HG02938 (cell line): ENCODE measurements at regions not wholly inside any gene's neighbourhood (a gene's known extent, or its start where the extent isn't known, plus 50 kb on each side); places are given as distances from the start of the nearest gene placed in this dataset.
"Not testable (repeated sequence)": the region's sequence is repeated elsewhere in the genome, so short reads cannot be mapped to it uniquely, and the experiment has no call there.

Source experiments
- ATAC-seq: cut with Tn5 transposase; IDR thresholded peaks from one replicate; pipeline ENCODE4 v1.9.1; 2021; ENCODE audit warnings: mild to moderate bottlenecking, moderate library complexity; ENCODE audit not compliant: unreplicated experiment

DNA sequence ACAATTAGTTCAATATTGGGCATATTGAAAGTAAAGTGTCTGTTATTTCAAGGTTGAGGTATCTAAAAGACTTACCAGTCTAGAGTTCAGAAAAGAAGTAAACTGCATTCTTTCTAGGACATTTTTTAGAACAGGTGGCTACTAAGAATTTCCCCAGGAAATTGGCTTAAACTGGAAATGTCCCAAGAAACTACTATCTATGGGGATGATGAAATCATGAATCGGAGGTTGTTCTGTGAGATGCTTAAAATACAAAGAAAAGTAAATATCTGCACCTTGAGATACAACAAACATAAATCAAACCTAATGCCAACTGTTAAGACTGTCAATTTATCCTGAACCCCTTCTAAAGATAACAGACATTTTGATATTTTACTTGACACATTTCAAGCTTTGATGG lies 226.5 kb upstream of the NREP start:
- ATAC-seq = no peak

DNA sequence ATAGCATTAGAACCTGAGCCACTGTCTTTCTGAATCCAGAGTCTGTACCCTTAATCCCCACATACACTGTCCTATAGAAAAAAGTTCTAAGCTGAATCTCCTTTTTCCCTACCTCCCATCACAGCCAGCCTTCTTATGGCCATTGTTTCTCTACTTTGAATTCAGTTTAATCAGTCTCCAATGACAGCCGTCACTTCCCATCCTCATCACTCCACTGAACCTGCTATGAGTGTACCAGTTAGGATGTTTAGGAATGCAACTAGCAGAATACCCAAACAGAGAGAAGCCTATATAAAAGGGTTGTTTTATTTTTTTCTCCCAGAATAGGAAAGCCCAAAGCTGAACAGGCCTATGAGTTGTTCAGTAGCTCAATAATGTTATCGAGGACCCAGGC lies 220.4 kb upstream of the NREP start:
- no peak for ATAC-seq

DNA sequence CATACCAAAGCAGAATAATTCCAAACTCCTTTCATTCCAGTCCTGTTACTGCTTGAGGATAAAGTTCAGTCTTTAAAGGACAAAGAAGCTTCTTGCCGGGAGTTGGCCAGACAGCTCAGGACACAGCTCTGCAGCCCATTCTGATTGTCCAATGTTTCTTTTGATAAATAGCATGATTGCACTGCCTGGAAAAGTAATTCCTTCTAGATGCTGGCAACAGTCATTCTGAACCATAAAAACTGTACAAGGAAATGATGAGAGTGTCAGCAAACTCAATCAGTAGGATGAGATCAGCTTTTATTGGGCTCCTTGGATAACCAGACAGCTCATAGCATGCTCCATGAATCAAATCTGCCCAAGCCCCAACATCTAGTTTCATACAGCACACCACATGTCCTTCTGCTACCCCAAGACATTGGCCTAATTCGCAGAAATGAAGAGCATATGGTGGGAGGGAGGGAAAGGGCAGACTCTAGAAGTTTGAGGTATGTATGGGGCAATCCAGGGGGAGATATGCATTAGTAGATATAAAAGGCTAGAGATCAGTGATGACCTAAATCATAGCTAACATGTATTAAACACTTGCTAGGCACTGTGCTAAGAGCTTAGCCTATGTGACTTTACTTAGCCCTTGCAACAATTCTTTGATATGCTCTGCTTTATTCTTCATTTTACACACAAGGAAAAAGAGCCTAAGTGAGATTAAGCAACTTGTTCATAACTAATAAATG lies 219.9 kb upstream of the NREP start:
- no peak for ATAC-seq

DNA sequence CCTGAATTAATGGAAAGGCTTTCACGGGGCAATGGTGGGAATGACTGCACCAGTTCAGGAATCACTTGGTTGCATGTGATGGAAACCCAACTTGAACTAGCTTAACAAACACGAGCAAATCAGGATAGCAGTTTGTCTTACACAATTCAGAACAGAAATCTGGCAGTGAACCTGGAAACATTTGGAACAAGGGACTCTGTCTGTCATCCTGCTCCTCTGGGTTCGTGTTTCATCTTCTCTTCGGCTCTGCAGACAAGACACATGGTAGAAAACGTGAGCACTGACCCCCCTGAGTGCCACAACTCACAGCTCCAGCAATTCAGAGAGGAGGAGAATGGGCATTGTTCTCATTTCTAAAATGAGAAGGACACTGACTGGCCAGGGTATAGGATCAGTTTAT lies 218.1 kb upstream of the NREP start:
- no peak for ATAC-seq

DNA sequence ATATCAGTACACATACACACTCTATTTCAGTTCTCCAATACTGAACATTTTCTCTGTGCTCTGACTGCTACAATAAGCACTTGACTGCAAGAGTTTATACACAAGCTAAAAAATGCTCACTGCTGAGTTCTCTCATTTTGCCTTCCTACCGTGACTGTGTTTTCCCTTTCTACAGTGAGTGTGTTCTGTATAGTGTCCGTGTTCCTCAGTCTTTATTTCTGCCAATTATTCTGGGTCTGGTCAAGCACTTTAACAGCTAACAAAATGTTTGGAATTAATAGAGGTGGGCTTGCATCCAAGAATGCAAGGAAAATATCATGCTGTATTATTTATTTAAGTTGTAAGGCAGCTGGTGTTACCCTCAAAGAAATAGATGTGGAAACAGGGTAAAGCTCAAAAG lies 217.0 kb upstream of the NREP start:
- ATAC-seq = no peak

DNA sequence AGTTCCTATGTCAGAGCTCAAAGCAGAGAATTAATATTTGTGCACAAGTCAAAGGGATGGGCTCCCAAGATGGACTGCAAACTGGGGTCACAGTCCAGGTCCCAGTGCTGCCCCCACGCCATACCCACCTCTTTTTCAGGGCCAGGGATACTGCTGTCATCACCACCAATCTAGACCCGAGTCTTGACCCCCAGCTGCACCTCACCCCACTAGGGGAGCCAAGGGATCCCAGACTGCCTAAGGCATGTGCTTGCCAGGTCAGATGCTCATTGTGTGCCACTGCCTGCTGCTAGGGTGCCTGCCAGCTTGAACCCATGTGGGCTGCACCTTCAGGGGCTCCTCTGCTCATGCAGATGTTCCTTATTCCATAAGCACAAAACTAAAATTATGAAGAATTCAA lies 215.6 kb upstream of the NREP start:
- ATAC-seq = no peak

DNA sequence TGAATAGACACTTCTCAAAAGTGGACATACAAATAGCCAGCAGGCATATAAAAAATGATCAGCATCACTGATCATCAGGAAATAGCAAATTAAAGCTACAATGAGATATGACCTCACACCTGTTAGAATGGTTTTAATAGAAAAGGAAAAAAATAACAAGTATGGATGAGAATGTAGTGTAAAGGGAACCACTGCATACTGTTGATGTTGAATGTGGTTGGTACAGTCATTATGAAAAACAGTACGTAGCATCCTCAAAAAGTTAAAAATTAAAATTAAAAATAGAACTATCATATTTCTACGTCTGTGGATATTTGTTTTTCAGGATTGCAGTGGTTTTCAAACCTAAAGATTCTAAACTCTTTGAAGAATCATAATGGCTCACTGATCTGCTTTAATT lies 215.1 kb upstream of the NREP start:
- ATAC-seq = no peak

DNA sequence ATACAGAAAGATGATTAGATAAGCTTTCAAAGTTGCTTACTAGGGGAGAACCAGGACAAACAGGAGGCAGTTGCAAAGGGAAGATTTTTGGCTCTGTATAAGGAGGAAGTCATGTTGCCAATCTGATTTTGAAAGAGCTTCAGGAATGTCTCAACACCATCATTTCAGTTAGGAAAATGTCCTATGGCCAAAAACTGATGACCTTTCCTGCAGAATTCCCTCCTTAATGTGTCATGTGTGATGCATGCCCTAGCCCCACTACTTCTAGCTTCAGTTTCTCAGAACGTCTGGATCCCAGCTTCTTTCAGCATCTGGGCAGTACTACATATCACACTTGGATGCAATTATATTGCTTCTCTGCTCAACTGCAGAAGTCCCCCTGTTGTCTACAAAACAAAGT lies 211.5 kb upstream of the NREP start:
- no peak for ATAC-seq

DNA sequence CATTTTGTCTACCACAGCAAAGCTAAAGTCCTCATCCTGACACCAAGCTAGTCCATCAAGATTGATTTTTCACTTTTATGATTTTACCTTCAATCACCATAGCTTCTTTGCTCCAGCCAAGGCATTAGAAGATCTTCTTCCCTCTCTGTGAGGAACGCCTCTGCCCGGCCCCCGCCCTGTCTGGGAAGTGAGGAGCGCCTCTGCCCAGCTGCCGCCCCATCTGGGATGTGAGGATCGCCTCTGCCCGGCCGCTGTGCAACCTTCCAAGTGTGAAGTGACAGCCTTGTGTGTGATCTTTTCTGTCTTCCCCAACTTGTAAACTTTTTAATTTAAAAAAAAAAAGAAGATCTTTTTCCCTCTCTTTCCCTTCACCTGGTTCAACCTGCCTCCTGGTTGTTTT lies 210.5 kb upstream of the NREP start:
- ATAC-seq = no peak

DNA sequence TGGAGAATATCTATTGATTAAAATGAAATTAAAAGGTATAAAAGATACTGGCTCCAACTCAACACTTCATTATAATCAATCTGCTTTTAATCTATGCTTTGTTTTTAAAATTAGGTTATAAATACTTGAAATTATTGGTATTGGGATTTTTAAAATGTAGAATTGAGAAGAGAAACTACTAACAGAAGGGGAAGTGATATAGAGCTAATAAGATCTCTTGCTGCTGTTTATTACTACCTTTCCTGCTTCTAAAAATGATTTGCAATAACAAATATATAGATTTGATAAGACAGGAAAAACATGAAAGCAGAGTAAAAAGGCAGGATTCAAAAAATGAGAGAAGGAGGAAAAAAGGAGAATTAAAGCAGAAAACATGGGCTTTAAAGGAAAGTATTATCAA lies 209.3 kb upstream of the NREP start:
- ATAC-seq = no peak

DNA sequence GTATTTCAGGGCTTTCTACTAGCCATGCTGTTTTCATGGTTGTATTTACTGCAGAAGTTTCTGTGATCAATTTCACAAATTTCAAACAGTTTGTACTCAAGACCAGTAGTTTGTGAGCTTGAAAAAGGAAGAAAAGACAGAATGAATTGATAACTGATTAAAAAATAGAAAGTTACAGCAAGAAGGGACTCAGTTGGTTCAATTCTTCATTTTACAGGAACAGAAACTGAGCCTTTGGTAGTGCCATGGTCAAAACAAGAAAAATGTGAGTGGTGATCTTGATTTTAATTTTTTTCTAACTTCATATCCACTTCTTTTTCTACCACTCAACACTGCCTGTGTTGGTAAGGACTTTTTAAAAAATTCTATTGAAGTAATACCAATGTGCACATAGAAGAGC lies 206.6 kb upstream of the NREP start:
- no peak for ATAC-seq

DNA sequence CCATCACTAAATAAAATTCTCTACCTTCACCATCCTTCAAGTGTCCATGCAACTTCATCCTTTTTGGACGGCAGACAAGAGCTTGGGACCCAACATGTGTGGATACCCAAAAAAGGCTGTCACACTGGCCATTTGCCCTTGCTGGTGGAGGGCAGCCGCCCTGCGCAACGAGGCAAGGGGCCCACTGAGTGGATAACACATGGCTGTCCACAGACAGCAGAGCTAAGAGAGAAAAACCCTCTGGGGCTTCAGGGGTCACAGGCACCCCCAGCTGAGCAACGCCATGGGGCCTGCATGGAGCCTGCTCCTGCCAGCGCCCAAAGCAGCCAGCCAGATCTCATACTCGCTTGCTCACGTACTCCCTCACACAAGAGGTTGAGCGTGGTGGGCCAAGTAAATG lies 205.9 kb upstream of the NREP start:
- no peak for ATAC-seq

DNA sequence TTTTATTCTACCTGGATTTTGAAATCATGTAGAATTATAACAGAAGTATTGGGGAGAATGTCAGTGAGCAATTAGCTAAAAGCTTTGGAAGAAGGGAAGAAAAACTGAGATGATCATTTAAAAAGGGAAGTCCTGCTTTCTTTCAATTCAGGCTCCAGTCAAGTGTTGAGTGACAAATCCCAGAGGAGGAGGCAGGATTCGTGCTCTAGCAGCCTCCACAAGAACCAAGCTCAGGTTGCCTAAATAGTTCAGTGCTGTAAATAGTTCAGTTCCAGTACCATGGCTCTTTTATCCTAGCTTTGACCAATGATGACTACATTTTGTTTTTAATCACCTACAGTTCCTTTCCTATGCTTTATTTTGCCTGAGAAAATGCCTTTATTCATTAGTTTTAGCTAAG lies 204.9 kb upstream of the NREP start:
- no peak for ATAC-seq

DNA sequence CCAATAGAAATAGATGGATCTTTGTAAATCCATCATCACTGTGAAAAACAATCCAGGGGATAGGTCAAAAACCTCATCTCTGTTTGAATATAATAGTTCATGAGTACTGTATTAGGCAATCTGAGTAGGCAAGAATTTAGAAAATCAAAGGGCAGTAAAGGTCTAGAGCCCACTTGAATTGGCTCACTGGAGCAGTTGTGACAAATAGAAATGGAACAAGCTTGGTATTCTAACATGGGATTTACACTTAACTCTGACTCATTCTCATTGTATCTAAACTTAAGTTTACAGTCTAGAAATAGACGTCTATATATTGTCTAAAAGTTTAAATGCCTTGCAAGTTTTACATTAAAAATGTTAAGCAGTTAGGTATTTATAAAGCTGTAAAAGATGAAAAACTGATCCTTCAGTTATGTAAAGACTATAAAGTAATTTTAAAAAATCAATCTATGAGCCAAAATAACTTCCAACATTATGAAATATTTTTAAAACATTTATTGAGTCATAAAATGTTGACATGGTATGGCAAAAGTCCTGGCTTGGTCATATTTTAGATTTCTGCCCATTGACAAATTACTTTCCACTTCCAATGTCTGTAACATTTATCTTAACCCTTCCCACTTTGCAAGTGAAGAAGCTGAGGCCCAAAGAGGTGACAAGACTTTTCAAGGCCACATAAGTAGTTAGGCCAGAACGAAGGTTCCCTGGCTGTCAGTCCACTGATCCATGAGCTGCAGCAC lies 203.7 kb upstream of the NREP start:
- no peak for ATAC-seq

DNA sequence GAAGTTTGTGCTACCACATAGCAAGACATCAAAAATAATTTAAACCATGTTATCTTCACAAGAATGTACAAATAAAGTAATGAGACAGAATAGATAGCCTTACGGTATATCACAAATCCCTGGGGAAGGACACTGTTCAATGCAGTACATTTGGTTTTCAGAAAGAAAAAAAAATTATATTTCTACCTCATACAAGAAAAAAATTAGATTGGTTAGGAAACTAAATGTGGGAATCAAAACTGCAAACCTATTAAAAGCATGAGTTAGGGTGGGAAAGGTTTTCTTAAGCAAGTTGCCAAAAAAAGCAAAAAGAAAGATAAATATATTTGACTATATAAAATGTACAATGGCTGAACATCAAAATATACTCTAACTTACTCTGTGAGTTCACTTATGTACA lies 201.9 kb upstream of the NREP start:
- no peak for ATAC-seq

DNA sequence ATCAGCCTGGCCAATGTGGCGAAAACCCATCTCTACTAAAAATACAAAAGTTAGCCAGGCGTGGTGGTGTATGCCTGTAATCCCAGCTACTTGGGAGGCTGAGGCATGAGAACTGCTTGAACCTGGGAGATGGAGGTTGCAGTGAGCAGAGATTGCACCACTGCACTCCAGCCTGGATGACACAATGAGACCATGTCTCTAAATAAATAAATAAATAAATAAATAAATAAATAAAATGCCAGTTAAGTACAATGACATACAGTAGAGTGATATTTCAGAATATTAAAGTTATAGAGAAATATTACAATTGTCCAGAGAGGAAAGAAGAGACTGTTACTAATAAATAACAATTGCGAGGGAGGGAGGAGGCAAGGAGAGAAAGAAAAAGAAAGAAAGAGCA lies 199.8 kb upstream of the NREP start:
- ATAC-seq = not testable (repeated sequence)

DNA sequence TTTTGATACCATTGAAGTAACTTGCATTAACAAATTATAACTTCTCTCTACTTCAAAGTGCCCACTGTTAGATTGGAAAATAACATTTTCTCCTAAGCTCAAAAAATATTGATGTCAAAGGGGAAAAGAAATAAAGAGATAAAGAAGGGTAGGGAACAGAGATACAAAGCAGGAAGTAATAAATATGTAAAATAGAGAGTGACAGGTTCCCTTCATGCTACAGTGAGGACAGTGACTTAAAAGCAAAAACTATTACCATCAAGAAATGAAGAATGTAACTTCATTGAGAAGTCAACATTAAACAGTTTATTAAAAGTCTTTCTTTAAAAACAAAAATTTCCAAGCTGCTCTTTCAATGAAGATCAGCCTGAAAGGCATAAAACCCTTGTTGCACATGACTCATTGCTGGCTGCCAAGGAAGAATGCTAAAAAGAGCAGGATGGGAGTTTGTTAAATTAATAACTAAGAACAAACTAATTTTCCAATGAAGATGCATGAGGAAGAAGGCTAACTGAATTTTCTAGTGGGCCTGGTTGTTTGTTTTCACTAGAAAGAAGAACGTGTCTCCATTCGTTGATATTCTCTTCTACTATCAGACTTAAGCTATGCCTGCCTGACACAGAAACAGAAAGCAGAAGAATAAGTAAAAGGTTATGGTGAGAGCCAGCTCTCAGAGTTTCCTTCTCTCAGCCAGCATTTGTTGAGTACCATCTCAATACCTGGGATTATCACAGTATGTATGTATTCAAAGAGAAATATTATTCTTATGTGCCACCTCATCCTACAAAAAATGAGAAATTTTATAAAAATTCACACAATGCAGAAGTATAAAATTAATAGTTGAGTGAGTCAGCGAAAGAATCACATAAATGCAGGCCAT lies 197.8 kb upstream of the NREP start:
- peak; percentile 70 for ATAC-seq

DNA sequence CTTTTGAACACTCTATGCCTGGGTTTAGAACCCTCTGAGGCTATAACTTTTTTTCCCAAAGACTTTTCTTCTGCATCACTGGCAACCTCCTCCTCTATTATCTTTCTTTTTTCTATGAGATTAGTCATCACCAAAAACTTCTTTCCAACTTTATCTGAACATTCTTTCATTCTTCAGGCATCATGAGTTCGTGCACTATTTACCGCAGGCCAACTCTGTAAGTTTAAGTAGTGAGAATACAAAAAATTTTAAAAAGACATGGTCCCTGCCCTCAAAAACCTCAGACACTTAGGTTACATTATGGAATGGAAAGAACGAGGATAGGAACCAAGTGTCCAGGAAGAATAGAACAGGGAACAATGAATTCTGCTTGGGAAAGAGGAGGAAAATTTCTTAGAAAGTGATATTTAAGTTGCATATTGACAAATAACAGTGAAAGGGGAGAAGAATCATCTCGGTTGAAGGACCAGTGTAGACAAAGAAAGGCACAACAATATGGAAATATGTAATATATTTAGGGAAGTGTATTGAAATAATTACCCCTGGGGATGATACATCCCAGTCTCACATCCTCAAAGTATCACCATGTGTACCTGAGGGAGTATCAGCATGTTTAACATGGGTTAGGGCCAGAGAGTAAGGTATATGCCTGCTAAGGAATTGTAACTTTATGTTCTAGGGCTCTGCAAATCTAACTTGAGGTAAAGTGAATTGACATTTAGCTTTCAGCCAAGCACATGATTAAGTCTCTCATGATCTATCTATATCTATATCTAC lies 196.5 kb upstream of the NREP start:
- ATAC-seq = no peak

DNA sequence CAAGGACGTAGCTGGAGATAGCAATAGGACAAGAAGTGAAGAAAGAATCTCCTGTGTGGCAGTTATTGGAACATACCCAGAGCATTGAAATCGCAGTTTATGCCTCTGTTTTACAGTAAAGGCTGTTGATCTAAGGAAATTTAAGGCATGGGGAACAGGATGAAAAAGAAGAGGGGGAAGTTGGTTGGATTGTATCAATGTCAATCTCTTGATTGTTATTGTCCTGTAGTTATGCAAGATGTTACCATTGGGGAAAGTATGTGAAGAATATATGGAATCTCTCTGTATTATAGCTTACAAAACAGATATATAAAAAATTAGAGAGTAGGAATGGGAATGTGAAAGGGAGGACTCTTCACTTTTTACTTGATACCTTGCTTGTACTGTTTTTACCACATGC lies 195.6 kb upstream of the NREP start:
- no peak for ATAC-seq

DNA sequence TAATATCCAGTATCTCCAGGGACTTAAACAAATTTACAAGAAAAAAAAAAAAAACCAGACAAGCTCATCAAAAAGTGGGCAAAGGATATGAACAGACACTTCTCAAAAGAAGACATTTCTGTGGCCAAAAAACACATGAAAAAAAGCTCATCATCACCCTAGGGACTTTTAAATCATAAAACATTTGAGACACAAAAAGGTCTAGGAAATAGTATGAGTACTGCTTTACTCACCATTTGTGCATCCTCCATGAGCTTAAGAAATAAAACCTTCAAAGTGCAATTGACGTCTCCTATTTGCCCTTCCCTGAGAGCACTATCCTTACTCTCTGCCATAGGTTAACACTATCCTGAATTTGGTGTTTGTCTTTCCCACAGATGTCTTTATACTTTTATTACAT lies 193.7 kb upstream of the NREP start:
- ATAC-seq = no peak
